ENCODE measurements at regions not wholly inside any gene's neighbourhood (a gene's known extent, or its start where the extent isn't known, plus 50 kb on each side); places are given as distances from the start of the nearest gene placed in this dataset.

- TF ChIP-seq REST (IDR thresholded peaks at IDR 0.05; ENCODE audit: low read depth) (no peak), CTCF (IDR thresholded peaks at IDR 0.05 in 2 of 3, conservative IDR thresholded peaks at IDR 0.05 in 1 of 3; ENCODE audit: borderline replicate concordance in 1 of 3, insufficient read depth in 1 of 3, low read depth in 2 of 3, low read length in 2 of 3) (no peak), POLR2AphosphoS5 (IDR thresholded peaks at IDR 0.05; ENCODE audit: low read depth, low read length) (no peak), JUND (IDR thresholded peaks at IDR 0.05) (no peak), RAD21 (IDR thresholded peaks at IDR 0.05; ENCODE audit: low read depth) (no peak)
Measured at GRCh38 chrX:131782646-131783045, 238.8 kb downstream of the OR13H1 start.
